ENCODE measurements at regions not wholly inside any gene's neighbourhood (a gene's known extent, or its start where the extent isn't known, plus 50 kb on each side); places are given as distances from the start of the nearest gene placed in this dataset.

DNA sequence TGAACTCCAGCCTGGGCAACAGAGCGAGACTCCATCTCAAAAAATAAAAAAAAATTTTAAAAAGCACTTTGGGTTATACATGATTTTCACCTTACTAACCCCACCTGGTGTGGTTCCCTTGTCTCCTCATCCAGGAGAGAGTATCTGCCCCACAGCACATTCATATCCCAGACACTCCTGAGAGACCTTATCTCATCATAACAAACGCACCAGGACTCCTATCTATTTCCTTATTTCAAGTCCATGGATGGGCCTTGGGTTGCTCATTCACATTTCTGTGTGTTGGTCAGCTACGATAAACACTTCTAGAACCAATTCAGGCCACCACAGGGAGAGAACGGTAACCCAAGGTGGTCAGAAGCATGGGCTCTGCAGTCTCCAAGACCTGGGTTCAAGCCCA lies 88.6 kb upstream of the SPATA12 start:
- TF ChIP-seq, protein P1, sequence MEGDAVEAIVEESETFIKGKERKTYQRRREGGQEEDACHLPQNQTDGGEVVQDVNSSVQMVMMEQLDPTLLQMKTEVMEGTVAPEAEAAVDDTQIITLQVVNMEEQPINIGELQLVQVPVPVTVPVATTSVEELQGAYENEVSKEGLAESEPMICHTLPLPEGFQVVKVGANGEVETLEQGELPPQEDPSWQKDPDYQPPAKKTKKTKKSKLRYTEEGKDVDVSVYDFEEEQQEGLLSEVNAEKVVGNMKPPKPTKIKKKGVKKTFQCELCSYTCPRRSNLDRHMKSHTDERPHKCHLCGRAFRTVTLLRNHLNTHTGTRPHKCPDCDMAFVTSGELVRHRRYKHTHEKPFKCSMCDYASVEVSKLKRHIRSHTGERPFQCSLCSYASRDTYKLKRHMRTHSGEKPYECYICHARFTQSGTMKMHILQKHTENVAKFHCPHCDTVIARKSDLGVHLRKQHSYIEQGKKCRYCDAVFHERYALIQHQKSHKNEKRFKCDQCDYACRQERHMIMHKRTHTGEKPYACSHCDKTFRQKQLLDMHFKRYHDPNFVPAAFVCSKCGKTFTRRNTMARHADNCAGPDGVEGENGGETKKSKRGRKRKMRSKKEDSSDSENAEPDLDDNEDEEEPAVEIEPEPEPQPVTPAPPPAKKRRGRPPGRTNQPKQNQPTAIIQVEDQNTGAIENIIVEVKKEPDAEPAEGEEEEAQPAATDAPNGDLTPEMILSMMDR (IDR thresholded peaks at IDR 0.05; ENCODE audit: low read depth, low read length), result no peak
- TF ChIP-seq MYC (IDR thresholded peaks at IDR 0.05; ENCODE audit: low read depth, low read length) (no peak), POLR2A (IDR thresholded peaks at IDR 0.05; ENCODE audit: extremely low read depth, insufficient read length) (no peak)
- TF ChIP-seq, protein P2, sequence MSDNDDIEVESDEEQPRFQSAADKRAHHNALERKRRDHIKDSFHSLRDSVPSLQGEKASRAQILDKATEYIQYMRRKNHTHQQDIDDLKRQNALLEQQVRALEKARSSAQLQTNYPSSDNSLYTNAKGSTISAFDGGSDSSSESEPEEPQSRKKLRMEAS (IDR thresholded peaks at IDR 0.05; ENCODE audit: low read depth, low read length), result no peak
- DNase-seq (ENCODE audit: low read depth), result no peak
- no peak overlapping the region for H3K4me3 ChIP-seq (ENCODE audit: low read depth, low read length)

DNA sequence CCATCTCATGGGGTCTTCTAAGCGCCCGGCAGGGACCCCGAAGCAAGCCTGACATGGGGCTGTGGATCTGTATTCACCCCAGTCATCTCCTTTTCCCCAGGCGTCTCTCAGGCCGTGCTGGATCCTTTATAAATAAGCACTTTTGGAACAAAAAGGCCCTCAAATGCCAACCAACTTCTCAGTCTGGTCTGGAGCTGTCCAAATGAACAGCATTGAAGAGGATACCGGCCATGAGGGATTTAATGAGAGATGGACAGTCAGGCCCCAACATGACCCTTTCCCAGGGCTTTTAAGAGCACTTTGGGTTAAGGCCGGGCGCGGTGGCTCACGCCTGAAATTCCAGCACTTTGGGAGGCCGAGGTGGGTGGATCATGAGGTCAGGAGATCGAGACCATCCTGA lies 89.2 kb upstream of the SPATA12 start:
- DNase-seq (ENCODE audit: low read depth), result no peak
- no peak overlapping the region for H3K4me3 ChIP-seq (ENCODE audit: low read depth, low read length)
- TF ChIP-seq, protein P1 (IDR thresholded peaks at IDR 0.05; ENCODE audit: low read depth, low read length), result no peak

DNA sequence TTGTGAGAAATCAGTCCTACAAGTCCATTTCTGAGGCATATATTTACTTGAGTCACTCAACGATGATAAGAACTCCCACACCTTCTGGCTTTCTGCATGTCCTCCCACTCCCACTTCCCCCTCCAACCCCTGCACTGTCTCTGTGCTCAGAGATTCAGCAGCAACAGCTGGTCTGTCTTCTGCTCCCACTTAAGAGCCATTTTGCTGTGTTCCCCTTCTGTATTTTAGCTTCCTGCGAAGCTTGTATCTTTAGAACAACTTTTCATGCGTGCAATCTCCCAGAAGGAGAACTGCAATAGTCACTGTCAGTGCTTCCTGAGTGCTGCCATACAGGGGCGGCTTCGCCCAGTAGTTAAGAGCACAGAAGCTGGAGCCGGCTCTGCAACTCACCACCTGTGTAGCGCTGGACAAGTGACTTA lies 90.0 kb upstream of the SPATA12 start:
- TF ChIP-seq, protein P2 (IDR thresholded peaks at IDR 0.05; ENCODE audit: low read depth, low read length), result peak; percentile 36; the same call in 1 of the 2 replicates
- TF ChIP-seq, protein P1 (IDR thresholded peaks at IDR 0.05; ENCODE audit: low read depth, low read length), result no peak
- DNase-seq (ENCODE audit: low read depth), result peak; percentile 90
- no peak overlapping the region for H3K4me3 ChIP-seq (ENCODE audit: low read depth, low read length)

DNA sequence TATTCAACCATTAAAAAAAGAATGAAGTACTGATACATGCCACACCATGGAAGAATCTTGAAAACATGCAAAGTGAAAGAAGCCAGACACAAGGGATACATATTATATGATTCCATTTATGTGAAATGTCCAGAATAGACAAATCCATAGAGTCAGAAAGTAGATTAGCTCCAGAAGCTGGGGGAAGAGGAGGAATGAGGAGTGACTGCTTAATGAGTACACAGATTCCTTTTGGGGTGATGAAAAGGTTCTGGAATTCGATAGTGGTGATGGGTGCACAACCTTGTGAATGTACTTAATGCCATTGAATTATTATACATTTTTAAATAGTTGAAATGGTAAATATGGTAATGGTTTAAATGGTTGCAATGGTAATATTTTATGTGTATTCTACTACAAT lies 90.6 kb upstream of the SPATA12 start:
- H3K4me3 ChIP-seq (ENCODE audit: low read depth, low read length), result no peak overlapping the region
- no peak for DNase-seq (ENCODE audit: low read depth)
- TF ChIP-seq, protein P1 (IDR thresholded peaks at IDR 0.05; ENCODE audit: low read depth, low read length), result no peak
- TF ChIP-seq, protein P2 (IDR thresholded peaks at IDR 0.05; ENCODE audit: low read depth, low read length), result no peak
- TF ChIP-seq MYC (IDR thresholded peaks at IDR 0.05; ENCODE audit: low read depth, low read length) (no peak), POLR2A (IDR thresholded peaks at IDR 0.05; ENCODE audit: extremely low read depth, insufficient read length) (no peak)

DNA sequence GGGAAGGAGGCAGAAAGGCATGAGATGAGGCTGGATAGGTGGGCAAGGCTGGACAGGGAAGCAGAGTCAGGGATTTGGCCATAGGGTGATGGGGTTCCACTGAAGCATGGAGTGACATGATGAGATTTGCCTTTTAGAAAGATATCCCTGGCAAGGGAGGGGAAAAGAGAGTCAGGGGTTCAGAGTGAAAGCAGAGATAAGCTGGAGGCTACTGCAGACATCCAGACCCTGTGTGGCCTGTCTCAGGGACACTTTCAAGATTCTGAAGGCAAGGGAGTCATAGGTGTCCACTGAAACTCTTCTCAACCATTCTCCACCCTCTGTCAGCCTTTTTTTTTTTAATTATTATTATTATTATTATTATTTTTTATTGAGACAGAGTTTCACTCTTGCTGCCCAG lies 94.0 kb upstream of the SPATA12 start:
- no peak for DNase-seq (ENCODE audit: low read depth)
- no peak overlapping the region for H3K4me3 ChIP-seq (ENCODE audit: low read depth, low read length)
- TF ChIP-seq MYC (IDR thresholded peaks at IDR 0.05; ENCODE audit: low read depth, low read length) (no peak), POLR2A (IDR thresholded peaks at IDR 0.05; ENCODE audit: extremely low read depth, insufficient read length) (no peak)
- TF ChIP-seq, protein P2 (IDR thresholded peaks at IDR 0.05; ENCODE audit: low read depth, low read length), result no peak
- TF ChIP-seq, protein P1 (IDR thresholded peaks at IDR 0.05; ENCODE audit: low read depth, low read length), result no peak

DNA sequence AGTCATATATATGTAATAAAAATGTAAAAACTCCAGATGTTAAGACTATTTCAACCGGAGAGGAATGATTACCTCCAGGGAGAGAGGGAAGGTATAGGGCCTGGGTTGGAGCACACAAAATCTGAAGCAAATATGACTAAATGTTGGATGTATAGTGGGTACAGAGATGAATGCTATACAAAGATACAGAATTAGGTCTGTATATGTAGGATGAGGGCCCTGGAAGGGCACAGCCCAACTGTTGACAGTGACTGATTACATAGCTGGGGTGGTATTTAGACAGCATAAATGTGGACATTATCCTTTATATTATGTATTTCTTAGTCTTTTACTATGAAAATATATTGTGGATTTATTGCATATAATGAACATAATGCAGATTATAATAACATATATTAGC lies 94.4 kb upstream of the SPATA12 start:
- DNase-seq (ENCODE audit: low read depth), result no peak
- no peak overlapping the region for H3K4me3 ChIP-seq (ENCODE audit: low read depth, low read length)
- TF ChIP-seq MYC (IDR thresholded peaks at IDR 0.05; ENCODE audit: low read depth, low read length) (no peak), POLR2A (IDR thresholded peaks at IDR 0.05; ENCODE audit: extremely low read depth, insufficient read length) (no peak)
- TF ChIP-seq, protein P2 (IDR thresholded peaks at IDR 0.05; ENCODE audit: low read depth, low read length), result no peak
- TF ChIP-seq, protein P1 (IDR thresholded peaks at IDR 0.05; ENCODE audit: low read depth, low read length), result no peak

Data from NB4 (cell line).